ENCODE measurements at regions not wholly inside any gene's neighbourhood (a gene's known extent, or its start where the extent isn't known, plus 50 kb on each side); places are given as distances from the start of the nearest gene placed in this dataset.
"Not testable (repeated sequence)": the region's sequence is repeated elsewhere in the genome, so short reads cannot be mapped to it uniquely, and the experiment has no call there.

DNA sequence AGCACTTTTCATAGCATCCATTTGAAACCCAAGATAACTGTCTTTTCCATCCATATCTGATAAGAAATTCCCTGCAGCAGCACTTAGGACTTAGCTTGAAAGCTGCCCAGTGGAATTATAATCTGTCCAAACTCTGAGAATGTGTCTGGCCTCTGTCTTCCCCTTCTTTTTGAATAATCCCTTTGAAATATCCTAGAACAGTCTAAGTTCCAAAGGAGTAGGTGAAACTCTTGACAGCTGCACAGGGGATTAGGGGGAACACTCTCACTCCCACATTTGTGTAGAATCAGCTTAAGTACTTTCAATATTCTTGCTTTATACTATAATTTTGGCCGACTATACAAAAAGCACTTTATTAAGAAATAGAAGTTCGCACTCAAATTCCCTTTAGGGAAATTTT, 157.7 kb downstream of the PAPSS1 start:
- no peak for DNase-seq (ENCODE audit: low spot score)

DNA sequence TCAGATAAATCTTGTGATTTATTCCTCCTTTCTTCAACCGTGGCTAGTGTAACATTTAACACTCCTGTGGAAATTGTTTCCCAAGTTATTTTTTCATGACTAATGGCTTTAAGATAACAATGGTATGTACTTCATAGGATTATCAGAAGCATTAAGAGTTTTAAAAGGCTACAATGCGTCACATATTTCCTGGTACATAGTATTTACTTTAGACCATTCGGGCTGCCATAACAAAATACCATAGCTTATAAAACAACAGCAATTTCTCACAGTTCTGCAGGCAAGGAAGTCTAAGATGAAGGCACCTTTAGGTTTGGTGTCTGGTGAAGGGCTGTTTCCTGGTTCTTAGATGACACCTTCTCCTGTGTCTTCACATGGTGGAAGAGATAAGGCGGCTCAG, 158.6 kb downstream of the PAPSS1 start:
- DNase-seq (ENCODE audit: low spot score) = no peak

DNA sequence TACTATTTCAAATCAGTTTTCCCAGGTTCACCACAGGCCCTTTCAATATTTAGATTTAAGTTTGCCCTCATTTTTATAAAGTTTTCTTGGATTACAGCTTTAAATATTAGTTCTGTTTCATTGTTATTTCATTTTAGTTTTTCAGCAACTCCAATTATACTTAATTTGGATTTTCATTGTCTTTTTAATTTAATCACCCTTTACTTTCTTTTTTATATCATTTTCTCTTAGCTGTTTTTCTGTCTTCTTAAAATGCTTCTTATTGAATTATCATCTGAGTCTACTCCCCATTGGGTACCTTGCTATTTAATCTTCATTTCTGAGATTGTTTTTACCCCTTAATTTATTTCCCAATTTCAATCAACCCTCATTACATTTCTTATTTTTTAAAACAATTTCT, 160.4 kb downstream of the PAPSS1 start:
- DNase-seq (ENCODE audit: low spot score) = no peak

DNA sequence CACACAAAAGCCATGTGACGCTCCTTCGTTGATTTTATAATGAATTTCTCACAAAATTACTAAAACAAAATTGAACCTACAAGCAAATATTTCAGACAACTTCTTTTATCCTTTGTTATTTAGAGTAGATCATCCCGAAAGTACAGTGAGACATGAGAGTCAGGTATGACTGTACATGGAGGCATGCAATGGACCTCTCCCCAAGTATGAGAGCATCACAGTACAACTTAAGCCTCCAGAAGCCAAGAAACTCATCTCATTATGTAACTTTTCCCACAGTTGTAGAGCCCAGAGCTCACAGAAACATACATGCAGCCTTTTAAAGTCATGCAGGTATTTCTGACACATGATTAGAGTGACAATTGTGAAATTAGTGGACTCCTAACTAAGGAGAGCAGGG, 167.7 kb downstream of the PAPSS1 start:
- no peak for DNase-seq (ENCODE audit: low spot score)

DNA sequence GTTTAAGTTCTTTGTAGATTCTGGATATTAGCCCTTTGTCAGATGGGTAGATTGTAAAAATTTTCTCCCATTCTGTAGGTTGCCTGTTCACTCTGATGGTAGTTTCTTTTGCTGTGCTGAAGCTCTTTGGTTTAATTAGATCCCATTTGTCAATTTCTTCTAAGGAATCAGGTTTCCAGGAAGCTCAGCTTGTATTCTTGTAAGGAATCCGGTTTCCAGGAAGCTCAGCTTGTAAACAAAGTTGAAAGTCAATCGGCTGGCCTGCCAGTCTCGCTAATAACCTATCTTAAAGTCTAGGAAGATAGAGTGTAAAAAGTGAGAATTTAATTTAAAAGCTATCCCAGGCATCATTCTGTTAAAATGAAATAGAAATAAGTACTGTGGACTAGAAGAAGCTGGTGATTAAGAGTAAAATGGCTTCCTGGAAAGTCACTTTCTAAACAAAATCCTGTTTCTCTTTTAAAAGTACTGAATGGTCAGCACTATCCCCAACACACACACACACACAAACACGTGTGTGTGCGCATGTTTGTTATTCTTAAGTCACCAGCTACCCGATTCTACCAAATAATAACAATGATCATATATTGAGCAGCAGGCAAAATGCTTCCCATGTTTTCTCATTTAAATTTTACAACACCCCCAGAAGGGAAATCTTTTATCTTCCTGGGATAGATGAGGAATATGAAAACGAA, 171.7 kb downstream of the PAPSS1 start:
- no peak for DNase-seq (ENCODE audit: low spot score)

DNA sequence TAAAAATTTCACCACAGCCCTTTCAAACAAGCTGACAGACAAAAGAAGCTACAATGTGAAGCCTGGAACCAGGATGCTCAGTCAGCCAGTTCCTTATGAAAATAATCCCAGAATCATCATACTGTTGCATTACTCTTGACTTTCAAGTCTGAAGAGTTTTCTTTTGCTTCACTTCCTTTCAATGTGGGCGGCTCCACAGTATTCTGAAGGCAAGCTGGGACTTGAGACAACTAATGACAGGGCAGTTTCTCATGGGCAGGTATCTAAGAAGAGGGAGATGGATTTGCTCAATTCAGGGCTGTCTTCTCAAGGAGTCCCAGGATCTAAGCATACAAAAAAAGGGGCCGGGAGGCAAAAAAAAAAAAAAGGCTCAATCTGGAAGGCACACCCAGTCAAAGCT, 173.4 kb downstream of the PAPSS1 start:
- DNase-seq (ENCODE audit: low spot score) = no peak

DNA sequence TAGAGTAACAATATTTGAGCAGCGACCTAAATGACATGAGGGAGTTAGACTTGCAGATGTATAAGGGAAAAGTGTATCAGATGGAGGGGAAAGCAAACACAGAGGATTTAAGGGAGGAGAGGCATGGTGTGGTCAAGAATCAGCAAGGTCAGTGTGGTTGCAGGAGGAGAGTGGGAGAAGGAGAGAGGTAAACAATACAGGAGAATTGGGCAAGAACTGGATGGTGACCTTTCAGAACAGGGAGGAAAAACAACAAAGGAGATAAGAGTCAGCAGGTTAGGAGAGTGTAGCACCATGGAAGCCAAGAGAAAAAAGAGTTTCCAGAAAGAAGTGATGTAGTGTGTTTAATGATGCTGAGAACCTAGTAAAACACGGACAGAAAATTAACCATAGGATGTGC, 178.5 kb downstream of the PAPSS1 start:
- DNase-seq (ENCODE audit: low spot score) = no peak

DNA sequence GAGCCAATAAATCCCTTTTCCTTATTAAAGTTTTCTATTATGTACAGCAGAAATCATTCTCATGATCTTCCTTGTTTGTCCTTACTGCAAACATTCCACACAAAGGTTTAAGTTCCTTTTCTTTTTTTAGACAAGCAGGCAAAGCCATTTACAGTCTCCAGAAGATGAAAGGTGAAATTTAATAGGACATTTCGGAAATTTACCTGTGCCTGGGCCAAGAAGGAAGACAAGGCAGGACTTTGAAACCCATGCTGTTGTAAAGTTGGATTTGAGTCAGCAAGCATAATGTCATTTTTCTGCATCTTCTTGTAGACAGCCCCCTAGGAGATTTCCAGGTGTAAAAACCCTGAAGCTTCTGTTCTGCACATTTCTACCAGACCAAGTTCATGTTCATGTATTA, 188.1 kb downstream of the PAPSS1 start:
- DNase-seq (ENCODE audit: low spot score) = no peak

DNA sequence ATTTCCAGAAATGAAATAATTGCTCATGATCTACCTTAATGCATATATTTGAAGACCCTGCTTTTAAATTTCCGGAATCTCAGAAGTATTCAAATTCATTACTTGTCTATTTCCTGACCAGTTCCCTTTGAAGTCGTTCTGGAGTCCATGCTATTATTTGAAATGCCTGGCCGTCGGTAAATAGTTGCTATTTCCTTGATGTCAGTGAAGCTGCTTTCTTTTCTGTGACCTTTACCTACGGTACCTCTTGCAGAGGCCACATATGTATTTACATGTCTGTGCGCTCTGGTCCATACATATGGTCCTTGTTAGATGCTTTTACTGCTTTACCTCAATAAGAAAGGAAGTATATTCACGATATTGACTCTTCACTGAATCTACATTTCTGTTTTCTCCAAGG, 199.7 kb downstream of the PAPSS1 start:
- DNase-seq (ENCODE audit: low spot score) = no peak

DNA sequence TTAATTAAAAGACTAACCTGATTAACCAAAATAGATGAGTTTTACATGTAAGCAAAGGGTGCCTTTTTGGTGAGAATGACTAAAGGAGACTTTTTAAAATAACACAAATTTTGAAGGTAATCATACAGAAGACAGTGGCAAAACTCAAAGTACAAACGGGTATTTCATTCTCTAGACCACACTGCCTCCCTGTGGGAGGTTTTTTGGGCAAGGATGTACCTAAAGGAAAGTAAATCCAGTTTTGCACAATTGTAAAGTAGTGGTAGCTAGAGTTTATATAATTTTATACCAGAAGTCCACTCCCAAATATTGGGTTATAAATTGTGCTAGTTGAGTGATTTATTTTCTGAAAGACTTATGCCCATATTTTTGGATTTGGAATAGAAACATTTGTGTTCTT, 201.0 kb downstream of the PAPSS1 start:
- DNase-seq (ENCODE audit: low spot score) = no peak

DNA sequence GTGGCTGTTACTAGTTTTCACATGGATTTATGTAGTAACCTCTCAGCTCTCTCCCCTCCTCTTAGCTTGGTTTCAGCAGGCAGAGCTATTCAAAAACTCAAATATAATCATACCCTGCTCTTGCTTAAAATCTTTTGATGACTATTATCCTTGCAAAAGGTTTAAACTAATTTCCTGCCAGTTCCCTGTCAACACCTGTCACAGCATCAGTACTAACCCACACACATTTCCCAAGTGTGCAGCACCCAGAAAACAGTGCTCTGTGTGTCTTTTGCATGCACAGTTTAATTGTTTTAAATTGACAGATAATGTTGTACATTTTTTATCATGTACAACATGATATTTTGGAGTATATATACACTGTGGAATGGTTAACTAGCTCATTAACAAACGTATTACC, 202.0 kb downstream of the PAPSS1 start:
- no peak for DNase-seq (ENCODE audit: low spot score)

DNA sequence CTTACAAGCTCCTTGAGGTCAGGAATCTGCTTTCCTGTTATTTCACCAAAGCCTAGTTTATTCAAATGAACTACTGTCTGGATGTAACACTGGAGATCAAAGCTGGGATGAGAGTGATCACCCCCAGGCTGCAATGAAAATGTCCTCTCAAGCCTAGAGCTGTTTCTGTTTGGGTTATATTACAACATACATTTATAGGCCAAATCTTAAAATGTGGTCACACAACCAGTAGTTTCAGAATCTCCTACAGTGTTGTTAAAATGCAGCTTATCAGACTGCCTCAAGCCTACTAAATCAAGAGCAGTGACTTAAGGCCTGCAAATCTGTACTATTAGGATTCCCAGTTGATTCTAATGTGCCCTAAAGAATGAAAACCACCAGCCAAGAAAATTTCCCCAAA, 207.5 kb downstream of the PAPSS1 start:
- no peak for DNase-seq (ENCODE audit: low spot score)

DNA sequence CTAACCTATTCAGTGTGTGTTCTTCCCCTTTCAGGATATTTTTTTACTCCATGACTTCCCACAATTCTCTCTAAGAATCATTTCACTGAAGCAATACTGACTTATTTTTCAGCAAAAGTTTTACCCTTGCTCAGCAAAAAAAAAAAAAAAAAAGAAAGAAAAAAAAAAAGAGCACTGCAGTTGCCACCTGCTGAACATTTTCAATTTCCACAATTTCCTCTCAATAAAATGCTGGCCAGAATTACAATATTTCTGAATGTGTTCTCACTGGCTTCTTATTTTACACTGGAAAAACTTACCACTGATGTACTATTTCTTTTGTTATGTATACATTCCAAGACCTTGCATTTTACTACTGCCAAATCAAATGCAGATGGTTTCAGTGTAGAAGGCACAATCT, 210.4 kb downstream of the PAPSS1 start:
- DNase-seq (ENCODE audit: low spot score) = no peak

DNA sequence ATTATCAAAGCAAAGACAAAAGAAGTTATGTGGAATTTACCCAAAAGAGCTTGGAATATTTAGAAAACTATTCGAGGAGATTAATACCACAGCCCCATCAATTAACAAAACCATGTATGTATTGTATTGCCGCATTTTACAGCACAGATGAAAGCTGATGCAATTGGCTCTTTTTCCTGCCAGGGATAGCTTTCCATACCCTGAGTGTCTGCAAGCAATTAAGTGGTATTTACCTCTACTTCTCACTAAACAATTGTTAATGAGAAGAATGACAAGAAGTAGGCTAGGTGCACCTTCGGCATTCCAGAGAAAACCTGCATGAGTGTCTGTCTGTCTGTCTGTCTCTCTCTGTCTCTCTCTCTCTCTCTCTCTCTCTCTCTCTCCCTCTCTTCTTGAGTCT, 219.5 kb downstream of the PAPSS1 start:
- no peak for DNase-seq (ENCODE audit: low spot score)

DNA sequence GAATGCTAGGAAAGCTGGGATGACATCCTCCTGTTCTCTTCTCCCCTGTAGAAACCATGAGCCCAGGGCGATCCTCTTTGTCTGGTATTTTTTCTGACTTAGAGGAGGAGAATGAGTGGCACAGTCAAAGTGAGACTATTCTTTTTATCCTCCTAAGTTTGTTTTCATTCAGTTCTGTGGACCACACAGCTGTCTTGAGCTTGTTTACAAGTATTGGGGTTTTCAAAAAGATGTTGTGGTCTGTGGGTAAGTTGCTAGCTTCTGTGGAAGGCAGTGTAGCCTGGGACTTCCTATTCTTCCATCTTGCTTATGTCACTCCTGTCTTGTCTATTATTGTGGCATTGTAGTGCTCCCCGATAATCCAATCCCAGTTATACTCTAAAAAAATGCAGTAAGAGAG, 223.0 kb downstream of the PAPSS1 start:
- no peak for DNase-seq (ENCODE audit: low spot score)

DNA sequence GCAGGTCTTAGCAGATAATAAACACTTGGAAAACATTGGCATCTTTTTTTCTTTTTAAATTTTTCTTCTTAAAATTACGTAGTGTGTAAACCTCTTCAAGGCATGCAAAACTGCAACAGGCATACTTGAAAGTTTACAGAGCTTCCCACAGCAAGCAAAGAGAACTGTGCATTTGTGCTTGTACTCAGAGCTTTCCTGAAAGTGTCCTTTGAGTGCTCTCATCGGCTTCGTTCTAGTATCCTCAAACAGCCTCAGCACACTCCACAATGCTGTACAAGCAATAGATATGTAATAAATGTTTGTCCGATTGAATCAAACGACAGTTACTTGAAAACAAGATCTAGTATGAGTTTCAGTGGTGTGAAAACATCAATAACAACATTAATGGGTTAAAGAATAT, 227.5 kb downstream of the PAPSS1 start:
- DNase-seq (ENCODE audit: low spot score) = no peak

DNA sequence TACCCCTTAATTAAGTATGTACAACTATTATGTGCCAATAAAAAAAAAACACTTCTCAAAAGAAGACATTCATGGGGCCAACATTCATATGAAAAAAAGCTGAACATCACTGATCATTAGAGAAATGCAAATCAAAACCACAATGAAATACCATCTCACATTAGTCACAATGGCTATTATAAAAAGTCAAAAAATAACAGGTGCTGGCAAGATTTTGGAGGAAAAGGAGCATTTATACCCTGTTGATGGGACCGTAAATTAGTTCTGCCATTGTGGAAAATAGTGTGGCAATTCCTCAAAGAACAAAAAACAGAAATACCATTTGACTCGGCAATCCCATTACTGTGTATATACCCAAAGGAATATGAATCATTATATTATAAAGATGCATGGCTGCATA, 229.9 kb downstream of the PAPSS1 start:
- no peak for DNase-seq (ENCODE audit: low spot score)

DNA sequence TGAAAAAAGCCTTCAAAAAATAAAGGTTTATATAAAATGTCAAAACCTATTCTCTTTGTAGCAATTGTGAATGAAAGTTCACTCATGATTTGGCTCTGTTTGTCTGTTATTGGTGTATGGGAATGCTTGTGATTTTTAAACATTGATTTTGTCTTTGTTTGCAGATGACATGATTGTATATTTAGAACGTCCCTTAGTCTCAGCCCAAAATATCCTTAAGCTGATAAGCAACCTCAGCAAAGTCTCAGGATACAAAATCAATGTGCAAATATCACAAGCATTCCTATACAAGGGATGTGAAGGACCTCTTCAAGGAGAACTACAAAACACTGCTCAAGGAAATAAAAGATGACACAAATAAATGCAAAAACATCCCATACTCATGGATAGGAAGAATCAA, 236.4 kb downstream of the PAPSS1 start:
- not testable (repeated sequence) for DNase-seq (ENCODE audit: low spot score)

DNA sequence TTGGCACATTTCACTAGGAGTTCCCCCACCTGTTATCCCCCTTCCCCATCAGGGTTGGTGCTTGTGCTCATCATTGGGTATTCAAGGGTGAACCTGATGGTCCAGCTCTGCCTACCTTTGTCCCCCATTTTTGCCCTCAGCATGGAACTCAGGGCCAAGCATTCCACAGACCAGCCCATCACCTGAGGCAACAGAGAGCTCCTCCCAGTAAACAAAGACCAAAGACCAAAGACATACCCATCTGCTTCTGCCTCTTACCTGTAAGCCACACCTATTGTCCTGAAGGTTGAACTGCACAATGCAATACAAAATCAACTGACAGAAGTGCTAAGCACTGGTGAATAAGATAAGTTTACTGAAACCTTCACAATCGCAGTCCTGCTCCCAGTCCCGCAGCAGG, 237.5 kb downstream of the PAPSS1 start:
- no peak for DNase-seq (ENCODE audit: low spot score)

DNA sequence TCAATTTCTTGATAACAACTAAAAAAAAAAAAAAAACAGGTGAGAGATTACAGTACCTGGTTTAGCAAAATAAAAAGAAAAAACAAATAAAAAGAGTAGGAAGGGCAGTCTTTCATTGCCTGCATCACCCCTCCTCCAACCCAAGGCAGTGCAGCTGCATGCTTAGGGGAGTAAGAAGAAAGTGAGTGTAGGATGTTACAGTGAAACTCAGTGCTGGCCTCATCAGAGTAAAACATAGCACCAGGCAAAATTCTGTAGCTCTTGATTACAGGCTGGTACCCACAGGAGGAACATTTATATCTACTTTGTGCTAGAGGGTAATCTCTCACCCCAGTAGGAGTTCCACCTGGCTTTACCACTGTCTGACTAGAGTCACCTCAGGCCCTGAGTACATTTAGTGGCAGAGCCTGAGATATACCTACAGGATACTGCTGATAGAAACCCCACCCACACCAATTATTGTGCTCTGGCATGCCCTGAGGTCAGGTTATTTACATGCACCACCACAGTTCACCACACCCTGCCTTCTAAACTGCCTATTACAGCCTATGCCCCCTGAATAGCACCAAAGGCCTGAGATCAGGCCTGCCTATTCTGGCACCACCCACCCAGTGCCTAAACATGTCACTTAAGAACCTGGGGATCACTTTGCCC, 241.6 kb downstream of the PAPSS1 start:
- DNase-seq (ENCODE audit: low spot score) = no peak

DNA sequence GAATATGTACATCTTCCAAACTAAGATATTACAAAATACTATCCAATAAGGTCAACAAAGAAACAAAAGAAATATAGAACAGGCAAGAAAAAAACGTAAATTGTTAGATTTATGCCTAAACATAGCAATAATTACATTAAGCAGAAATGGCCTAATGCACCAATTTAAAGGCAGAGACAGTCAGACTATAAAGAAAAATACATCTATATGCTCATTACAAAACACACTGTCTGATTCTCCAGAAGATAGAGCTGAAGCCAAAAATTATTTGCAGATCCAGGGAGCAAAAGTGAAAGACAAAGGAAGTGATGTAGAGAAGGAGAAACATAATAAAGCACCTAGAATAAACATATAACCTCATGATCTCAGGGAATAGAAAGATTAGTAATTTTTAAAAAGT, 246.9 kb downstream of the PAPSS1 start:
- no peak for DNase-seq (ENCODE audit: low spot score)

DNA sequence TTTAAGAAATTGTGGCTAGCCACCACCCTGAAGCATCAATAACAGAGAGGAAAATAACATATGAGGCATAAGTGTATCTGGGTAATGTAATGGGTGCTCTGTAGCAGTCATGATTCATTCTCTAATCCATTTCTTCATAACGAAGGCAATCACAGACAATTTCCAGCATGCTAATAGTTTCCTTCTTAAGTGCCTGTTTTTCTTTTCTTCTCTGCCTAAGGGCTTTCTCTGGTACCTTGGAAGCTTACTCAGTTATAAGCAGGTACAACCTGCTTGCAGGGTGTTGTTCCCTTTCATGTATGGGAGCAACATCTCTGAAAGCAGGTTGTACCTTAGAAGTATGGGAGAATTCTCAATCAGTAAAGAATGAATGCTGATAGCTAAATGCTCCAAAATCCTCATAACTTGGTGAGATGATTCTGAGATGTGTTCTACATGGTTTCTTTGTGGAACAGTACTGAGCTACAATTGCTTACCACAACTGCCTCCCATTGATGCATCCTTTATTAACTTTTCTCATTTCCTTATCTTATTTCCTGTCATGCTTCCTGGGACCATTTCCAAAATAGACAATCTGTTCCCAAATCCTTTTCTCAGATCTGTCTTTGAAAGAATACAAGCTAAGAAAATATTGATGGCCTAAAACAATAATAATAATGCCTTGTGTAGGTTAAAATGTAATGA, 247.6 kb downstream of the PAPSS1 start:
- DNase-seq (ENCODE audit: low spot score) = no peak

DNA sequence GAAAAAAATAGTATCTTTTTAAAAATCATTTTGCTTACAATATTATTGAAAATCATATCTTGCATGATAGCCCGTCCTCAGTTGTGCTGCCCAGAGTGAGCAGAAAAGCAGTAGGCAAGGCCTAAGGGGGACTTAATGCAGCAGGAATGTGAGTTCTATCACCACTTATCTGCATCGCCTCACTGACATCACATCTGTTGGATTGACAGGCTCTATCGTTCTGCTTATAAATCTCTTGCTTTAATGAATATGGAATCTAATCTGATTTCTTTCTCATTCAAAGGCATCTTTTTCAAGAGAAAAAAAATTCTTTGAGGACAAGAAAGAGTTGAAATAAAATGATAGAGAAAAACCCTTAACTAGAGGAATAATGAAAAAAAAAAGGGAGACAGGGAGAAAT, 249.9 kb downstream of the PAPSS1 start:
- DNase-seq (ENCODE audit: low spot score) = no peak

DNA sequence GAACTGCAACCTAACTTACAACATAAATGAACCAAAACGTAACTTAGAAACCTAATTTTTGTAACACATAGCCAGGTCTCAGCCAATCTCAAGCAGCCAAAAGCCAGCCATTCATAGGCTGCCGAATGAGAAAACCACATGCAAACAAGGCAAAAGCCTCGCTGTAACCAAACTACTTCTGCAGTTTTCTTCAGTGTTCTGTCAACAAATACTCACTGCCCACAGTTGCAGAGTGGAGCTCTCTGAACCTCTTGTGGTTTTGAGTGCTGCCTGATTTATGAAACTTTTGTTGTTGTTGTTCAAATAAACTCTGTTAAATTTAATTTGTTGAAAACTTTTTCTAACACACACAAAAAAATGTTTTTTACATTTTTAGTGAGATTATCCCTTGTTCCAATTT, 251.2 kb downstream of the PAPSS1 start:
- DNase-seq (ENCODE audit: low spot score) = no peak
